WERI-Rb-1 (cell line): ENCODE measurements at regions not wholly inside any gene's neighbourhood (a gene's known extent, or its start where the extent isn't known, plus 50 kb on each side); places are given as distances from the start of the nearest gene placed in this dataset.

ENCODE experiments used
- DNase-seq: peaks from one replicate; pipeline ENCODE4 v3.0.0-alpha.2; 2020
- H3K27ac ChIP-seq: fragments of 250-450 bp; sonication (Bioruptor Pico); 2 replicates; pipeline ENCODE4 v1.5.1; 2020; ENCODE audit warnings: mild to moderate bottlenecking, moderate library complexity
- H3K27me3 ChIP-seq: fragments of 250-450 bp; sonication (Bioruptor Pico); 2 replicates; pipeline ENCODE4 v1.5.1; 2021; ENCODE audit warnings: mild to moderate bottlenecking, low read depth, moderate library complexity; ENCODE audit not compliant: insufficient read depth, severe bottlenecking
- H3K36me3 ChIP-seq: fragments of 250-450 bp; sonication (Bioruptor Pico); 2 replicates; pipeline ENCODE4 v1.5.1; 2020; ENCODE audit warnings: mild to moderate bottlenecking, moderate library complexity
- H3K4me3 ChIP-seq: 2 replicates; pipeline ENCODE4 v1.5.1; 2011; ENCODE audit warnings: low read depth, mild to moderate bottlenecking, control low read depth, low read length
- H3K9me3 ChIP-seq: fragments of 250-450 bp; sonication (Bioruptor Pico); 2 replicates; pipeline ENCODE4 v1.5.1; 2021; ENCODE audit warnings: mild to moderate bottlenecking, moderate library complexity; ENCODE audit not compliant: severe bottlenecking
- TF ChIP-seq, protein P1 (sequence below): IDR thresholded peaks from 2 replicates; pipeline ENCODE4 v1.5.1; 2011; ENCODE audit warnings: low read depth, mild to moderate bottlenecking, control low read depth, inconsistent platforms, low read length

GRCh38 chr9:21609506-21609905 is 127.4 kb upstream of the IFNE start:
- Histone ChIP-seq H3K9me3 (no peaks in the 10 kb centered on the region), H3K27ac (no peak overlapping the region), H3K27me3 (peaks cover 38% of the 10 kb centered on the region), H3K36me3 (no peaks in the 10 kb centered on the region), H3K4me3 (no peak overlapping the region)
- TF ChIP-seq, protein P1, sequence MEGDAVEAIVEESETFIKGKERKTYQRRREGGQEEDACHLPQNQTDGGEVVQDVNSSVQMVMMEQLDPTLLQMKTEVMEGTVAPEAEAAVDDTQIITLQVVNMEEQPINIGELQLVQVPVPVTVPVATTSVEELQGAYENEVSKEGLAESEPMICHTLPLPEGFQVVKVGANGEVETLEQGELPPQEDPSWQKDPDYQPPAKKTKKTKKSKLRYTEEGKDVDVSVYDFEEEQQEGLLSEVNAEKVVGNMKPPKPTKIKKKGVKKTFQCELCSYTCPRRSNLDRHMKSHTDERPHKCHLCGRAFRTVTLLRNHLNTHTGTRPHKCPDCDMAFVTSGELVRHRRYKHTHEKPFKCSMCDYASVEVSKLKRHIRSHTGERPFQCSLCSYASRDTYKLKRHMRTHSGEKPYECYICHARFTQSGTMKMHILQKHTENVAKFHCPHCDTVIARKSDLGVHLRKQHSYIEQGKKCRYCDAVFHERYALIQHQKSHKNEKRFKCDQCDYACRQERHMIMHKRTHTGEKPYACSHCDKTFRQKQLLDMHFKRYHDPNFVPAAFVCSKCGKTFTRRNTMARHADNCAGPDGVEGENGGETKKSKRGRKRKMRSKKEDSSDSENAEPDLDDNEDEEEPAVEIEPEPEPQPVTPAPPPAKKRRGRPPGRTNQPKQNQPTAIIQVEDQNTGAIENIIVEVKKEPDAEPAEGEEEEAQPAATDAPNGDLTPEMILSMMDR = no peak
- DNase-seq = no peak

DNA sequence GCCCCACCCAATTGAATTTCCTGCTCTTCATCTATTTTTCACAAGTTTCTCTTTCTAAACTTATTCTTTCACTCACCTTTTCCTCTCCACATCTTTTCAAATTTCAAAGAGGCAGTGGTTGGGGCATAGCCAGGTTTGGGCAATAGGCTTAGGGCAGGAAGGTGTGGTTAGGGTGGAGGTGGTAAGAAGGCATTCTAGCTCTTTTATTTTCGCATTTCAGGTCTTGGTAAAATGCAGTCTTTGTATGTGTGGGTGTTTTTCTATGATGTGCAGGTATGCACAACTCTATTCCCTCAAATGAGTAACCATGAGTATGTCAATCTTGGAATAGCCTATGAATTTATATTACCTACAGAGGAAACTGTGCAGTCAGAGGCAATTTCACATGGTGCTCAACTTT is 129.8 kb upstream of the IFNE start:
- DNase-seq = no peak
- Histone ChIP-seq H3K27ac (no peak overlapping the region), H3K4me3 (no peak overlapping the region), H3K9me3 (no peaks in the 10 kb centered on the region), H3K27me3 (peaks cover 39% of the 10 kb centered on the region), H3K36me3 (no peaks in the 10 kb centered on the region)
- TF ChIP-seq, protein P1 = no peak

DNA sequence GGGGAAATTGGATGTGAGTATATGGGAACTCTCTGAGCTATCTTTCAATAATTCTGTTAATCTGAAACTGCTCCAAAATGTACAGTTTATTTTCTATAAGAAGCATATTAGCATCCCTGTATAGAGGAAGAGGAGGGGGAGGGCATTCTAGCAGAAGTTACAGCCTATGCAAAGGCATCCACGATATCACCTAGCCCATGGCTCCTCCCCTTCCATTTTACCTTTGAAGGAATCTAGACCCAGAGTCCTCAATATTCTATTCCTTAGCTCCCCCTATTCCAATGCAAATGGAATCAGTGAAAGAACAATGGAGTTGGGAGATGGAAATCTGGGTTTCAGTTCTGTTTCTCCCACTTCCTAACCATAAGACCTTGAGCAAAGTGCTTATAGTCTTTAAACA is 132.9 kb upstream of the IFNE start:
- no peak for DNase-seq
- Histone ChIP-seq H3K4me3 (no peak overlapping the region), H3K27ac (no peak overlapping the region), H3K9me3 (no peaks in the 10 kb centered on the region), H3K36me3 (no peaks in the 10 kb centered on the region), H3K27me3 (peaks cover 38% of the 10 kb centered on the region)
- TF ChIP-seq, protein P1 = no peak

GRCh38 chr9:21615446-21615845 is 133.3 kb upstream of the IFNE start:
- Histone ChIP-seq H3K27me3 (peaks cover 38% of the 10 kb centered on the region), H3K9me3 (no peaks in the 10 kb centered on the region), H3K27ac (no peak overlapping the region), H3K36me3 (no peaks in the 10 kb centered on the region), H3K4me3 (no peak overlapping the region)
- no peak for DNase-seq
- TF ChIP-seq, protein P1 = no peak

- no peaks in the 10 kb centered on the region for H3K9me3 ChIP-seq
- H3K27me3 ChIP-seq = peaks cover 34% of the 10 kb centered on the region
- H3K4me3 ChIP-seq = no peak overlapping the region
- no peak for DNase-seq
- no peak overlapping the region for H3K27ac ChIP-seq
- TF ChIP-seq, protein P1 = no peak
- no peaks in the 10 kb centered on the region for H3K36me3 ChIP-seq
Measured at GRCh38 chr9:21616082-21616778, 134.1 kb upstream of the IFNE start.
